ENCODE measurements at regions not wholly inside any gene's neighbourhood (a gene's known extent, or its start where the extent isn't known, plus 50 kb on each side); places are given as distances from the start of the nearest gene placed in this dataset.

- TF ChIP-seq CTCF (IDR thresholded peaks at IDR 0.05) (no peak), POLR2A (IDR thresholded peaks at IDR 0.05) (no peak), POLR2AphosphoS5 (IDR thresholded peaks at IDR 0.05; ENCODE audit: insufficient read depth in 1 of 2, low read depth in 1 of 2) (no peak)
These were observed 309.8 kb downstream of the CDC5L start for GRCh38 chr6:44697327-44697726.

Data from vagina (tissue), 2 donors.